ENCODE measurements at regions not wholly inside any gene's neighbourhood (a gene's known extent, or its start where the extent isn't known, plus 50 kb on each side); places are given as distances from the start of the nearest gene placed in this dataset.

DNA sequence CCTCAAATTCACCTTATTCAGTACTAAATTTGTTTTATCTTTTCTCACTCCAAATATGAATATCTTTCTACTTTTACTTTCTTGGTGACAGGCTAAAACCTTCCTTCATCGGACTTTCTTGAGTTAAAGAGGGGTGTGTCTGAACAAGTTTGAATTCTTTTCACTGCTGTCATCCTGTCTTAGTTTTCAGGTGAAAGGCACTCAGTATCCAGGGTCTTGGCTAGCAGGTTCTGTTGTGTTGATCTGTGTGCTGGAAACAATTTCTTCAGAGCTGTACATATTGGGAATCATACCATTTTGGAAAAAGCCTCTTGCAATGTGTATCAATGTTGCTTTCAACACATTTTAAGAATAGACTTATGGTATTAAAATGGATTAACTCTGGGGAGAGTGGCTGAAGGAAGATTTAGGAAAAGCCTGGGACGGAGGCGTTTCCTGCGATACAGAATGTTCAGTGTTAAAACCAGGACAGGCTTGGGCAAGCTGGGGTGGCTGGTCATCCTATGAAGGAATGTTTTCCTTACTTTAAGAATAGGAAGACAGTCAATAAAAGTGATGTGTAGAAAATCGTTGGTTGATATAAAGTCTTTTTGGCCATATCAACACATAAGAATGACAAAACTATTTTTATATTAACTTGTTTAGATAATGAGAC lies 350.7 kb upstream of the SPRED2 start:
- CTCF ChIA-PET: no interaction called here
- Mint-ChIP-seq H3K4me1 (peaks cover 12% of the 10 kb centered on the region), H3K27me3 (ENCODE audit: low read depth) (no peaks in the 10 kb centered on the region), H3K36me3 (no peaks in the 10 kb centered on the region), H3K4me3 (no peak overlapping the region), H3K9me3 (no peaks in the 10 kb centered on the region), H3K27ac (no peak overlapping the region)
- POLR2A ChIA-PET: no interaction called here
- no peak for DNase-seq (ENCODE audit: low spot score)
- TF ChIP-seq, protein P1, sequence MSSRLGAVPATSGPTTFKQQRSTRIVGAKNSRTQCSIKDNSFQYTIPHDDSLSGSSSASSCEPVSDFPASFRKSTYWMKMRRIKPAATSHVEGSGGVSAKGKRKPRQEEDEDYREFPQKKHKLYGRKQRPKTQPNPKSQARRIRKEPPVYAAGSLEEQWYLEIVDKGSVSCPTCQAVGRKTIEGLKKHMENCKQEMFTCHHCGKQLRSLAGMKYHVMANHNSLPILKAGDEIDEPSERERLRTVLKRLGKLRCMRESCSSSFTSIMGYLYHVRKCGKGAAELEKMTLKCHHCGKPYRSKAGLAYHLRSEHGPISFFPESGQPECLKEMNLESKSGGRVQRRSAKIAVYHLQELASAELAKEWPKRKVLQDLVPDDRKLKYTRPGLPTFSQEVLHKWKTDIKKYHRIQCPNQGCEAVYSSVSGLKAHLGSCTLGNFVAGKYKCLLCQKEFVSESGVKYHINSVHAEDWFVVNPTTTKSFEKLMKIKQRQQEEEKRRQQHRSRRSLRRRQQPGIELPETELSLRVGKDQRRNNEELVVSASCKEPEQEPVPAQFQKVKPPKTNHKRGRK (CRISPR knock-in tag; IDR thresholded peaks at IDR 0.05; ENCODE audit: borderline replicate concordance): no peak
- TF ChIP-seq TCF7 (CRISPR knock-in tag; IDR thresholded peaks at IDR 0.05; ENCODE audit: low read depth) (no peak), ZNF396 (CRISPR knock-in tag; IDR thresholded peaks at IDR 0.05; ENCODE audit: borderline replicate concordance) (no peak), TP53 (CRISPR knock-in tag; IDR thresholded peaks at IDR 0.05) (no peak), TEAD4 (CRISPR knock-in tag; IDR thresholded peaks at IDR 0.05) (no peak), PRRX2 (CRISPR knock-in tag; IDR thresholded peaks at IDR 0.05) (no peak), TEAD1 (CRISPR knock-in tag; IDR thresholded peaks at IDR 0.05) (no peak), SOX15 (CRISPR knock-in tag; IDR thresholded peaks at IDR 0.05) (no peak), GRHL2 (CRISPR knock-in tag; IDR thresholded peaks at IDR 0.05; ENCODE audit: insufficient replicate concordance, severe bottlenecking) (no peak), FOXJ3 (CRISPR knock-in tag; IDR thresholded peaks at IDR 0.05; ENCODE audit: borderline replicate concordance) (no peak), CREM (CRISPR knock-in tag; IDR thresholded peaks at IDR 0.05) (no peak)
- TF ChIP-seq, protein P2, sequence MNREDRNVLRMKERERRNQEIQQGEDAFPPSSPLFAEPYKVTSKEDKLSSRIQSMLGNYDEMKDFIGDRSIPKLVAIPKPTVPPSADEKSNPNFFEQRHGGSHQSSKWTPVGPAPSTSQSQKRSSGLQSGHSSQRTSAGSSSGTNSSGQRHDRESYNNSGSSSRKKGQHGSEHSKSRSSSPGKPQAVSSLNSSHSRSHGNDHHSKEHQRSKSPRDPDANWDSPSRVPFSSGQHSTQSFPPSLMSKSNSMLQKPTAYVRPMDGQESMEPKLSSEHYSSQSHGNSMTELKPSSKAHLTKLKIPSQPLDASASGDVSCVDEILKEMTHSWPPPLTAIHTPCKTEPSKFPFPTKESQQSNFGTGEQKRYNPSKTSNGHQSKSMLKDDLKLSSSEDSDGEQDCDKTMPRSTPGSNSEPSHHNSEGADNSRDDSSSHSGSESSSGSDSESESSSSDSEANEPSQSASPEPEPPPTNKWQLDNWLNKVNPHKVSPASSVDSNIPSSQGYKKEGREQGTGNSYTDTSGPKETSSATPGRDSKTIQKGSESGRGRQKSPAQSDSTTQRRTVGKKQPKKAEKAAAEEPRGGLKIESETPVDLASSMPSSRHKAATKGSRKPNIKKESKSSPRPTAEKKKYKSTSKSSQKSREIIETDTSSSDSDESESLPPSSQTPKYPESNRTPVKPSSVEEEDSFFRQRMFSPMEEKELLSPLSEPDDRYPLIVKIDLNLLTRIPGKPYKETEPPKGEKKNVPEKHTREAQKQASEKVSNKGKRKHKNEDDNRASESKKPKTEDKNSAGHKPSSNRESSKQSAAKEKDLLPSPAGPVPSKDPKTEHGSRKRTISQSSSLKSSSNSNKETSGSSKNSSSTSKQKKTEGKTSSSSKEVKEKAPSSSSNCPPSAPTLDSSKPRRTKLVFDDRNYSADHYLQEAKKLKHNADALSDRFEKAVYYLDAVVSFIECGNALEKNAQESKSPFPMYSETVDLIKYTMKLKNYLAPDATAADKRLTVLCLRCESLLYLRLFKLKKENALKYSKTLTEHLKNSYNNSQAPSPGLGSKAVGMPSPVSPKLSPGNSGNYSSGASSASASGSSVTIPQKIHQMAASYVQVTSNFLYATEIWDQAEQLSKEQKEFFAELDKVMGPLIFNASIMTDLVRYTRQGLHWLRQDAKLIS (CRISPR knock-in tag; IDR thresholded peaks at IDR 0.05; ENCODE audit: borderline replicate concordance): no peak
- TF ChIP-seq, protein P3, sequence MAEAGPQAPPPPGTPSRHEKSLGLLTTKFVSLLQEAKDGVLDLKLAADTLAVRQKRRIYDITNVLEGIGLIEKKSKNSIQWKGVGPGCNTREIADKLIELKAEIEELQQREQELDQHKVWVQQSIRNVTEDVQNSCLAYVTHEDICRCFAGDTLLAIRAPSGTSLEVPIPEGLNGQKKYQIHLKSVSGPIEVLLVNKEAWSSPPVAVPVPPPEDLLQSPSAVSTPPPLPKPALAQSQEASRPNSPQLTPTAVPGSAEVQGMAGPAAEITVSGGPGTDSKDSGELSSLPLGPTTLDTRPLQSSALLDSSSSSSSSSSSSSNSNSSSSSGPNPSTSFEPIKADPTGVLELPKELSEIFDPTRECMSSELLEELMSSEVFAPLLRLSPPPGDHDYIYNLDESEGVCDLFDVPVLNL (CRISPR knock-in tag; IDR thresholded peaks at IDR 0.05; ENCODE audit: borderline replicate concordance, low read depth): no peak
- TF ChIP-seq, protein P4, sequence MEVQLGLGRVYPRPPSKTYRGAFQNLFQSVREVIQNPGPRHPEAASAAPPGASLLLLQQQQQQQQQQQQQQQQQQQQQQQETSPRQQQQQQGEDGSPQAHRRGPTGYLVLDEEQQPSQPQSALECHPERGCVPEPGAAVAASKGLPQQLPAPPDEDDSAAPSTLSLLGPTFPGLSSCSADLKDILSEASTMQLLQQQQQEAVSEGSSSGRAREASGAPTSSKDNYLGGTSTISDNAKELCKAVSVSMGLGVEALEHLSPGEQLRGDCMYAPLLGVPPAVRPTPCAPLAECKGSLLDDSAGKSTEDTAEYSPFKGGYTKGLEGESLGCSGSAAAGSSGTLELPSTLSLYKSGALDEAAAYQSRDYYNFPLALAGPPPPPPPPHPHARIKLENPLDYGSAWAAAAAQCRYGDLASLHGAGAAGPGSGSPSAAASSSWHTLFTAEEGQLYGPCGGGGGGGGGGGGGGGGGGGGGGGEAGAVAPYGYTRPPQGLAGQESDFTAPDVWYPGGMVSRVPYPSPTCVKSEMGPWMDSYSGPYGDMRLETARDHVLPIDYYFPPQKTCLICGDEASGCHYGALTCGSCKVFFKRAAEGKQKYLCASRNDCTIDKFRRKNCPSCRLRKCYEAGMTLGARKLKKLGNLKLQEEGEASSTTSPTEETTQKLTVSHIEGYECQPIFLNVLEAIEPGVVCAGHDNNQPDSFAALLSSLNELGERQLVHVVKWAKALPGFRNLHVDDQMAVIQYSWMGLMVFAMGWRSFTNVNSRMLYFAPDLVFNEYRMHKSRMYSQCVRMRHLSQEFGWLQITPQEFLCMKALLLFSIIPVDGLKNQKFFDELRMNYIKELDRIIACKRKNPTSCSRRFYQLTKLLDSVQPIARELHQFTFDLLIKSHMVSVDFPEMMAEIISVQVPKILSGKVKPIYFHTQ (CRISPR knock-in tag; IDR thresholded peaks at IDR 0.05): no peak
- no peak for ATAC-seq

- no peak for DNase-seq (ENCODE audit: low spot score)
- peaks cover 16% of the 10 kb centered on the region for H3K4me1 Mint-ChIP-seq
- H3K4me3 Mint-ChIP-seq: no peak overlapping the region
- H3K27me3 Mint-ChIP-seq (ENCODE audit: low read depth): no peaks in the 10 kb centered on the region
- no peaks in the 10 kb centered on the region for H3K9me3 Mint-ChIP-seq
- no peaks in the 10 kb centered on the region for H3K36me3 Mint-ChIP-seq
- CTCF ChIA-PET: no interaction called here
- no peak for ATAC-seq
- no peak overlapping the region for H3K27ac Mint-ChIP-seq
- TF ChIP-seq KAT7 (CRISPR knock-in tag; IDR thresholded peaks at IDR 0.05; ENCODE audit: borderline replicate concordance) (no peak), ZNF232 (CRISPR knock-in tag; IDR thresholded peaks at IDR 0.05) (no peak), CREB1 (CRISPR knock-in tag; IDR thresholded peaks at IDR 0.05) (no peak), ZBTB21 (CRISPR knock-in tag; IDR thresholded peaks at IDR 0.05; ENCODE audit: borderline replicate concordance) (no peak), ERG (CRISPR knock-in tag; IDR thresholded peaks at IDR 0.05) (no peak), ZNF263 (CRISPR knock-in tag; IDR thresholded peaks at IDR 0.05; ENCODE audit: low read depth) (no peak), ZNF317 (CRISPR knock-in tag; IDR thresholded peaks at IDR 0.05; ENCODE audit: borderline replicate concordance, low read depth) (no peak)
- TF ChIP-seq, protein P5, sequence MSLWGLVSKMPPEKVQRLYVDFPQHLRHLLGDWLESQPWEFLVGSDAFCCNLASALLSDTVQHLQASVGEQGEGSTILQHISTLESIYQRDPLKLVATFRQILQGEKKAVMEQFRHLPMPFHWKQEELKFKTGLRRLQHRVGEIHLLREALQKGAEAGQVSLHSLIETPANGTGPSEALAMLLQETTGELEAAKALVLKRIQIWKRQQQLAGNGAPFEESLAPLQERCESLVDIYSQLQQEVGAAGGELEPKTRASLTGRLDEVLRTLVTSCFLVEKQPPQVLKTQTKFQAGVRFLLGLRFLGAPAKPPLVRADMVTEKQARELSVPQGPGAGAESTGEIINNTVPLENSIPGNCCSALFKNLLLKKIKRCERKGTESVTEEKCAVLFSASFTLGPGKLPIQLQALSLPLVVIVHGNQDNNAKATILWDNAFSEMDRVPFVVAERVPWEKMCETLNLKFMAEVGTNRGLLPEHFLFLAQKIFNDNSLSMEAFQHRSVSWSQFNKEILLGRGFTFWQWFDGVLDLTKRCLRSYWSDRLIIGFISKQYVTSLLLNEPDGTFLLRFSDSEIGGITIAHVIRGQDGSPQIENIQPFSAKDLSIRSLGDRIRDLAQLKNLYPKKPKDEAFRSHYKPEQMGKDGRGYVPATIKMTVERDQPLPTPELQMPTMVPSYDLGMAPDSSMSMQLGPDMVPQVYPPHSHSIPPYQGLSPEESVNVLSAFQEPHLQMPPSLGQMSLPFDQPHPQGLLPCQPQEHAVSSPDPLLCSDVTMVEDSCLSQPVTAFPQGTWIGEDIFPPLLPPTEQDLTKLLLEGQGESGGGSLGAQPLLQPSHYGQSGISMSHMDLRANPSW (CRISPR knock-in tag; conservative IDR thresholded peaks at IDR 0.05; ENCODE audit: low read depth): no peak
- POLR2A ChIA-PET: no interaction called here
Measured at GRCh38 chr2:65782186-65782585, 349.8 kb upstream of the SPRED2 start.

Measured in WTC11 (cell line).